ENCODE measurements at regions not wholly inside any gene's neighbourhood (a gene's known extent, or its start where the extent isn't known, plus 50 kb on each side); places are given as distances from the start of the nearest gene placed in this dataset.

DNA sequence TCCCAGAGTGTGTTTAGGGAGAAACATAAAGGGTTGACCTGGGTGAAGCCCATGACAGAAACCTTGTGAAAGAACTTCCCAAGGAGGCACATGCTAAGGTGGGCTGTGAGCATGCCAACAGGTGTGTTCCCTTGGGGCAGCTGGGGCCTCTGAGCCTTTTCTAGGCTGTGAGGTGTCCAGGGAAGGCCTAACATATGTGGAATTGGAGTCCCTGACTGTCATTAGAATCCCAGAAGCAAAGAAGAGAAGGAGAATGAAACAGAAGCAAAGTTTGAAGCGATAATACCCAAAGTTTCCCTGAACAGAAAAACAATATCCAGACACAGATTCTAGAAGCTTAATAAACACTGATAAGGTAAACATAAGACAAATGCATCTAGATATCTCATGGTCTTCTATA is 143.3 kb downstream of the CD83 start:
- no peak for TF ChIP-seq CTCF (conservative IDR thresholded peaks at IDR 0.05)
- no peak for TF ChIP-seq EZH2 (IDR thresholded peaks at IDR 0.05; ENCODE audit: low read depth)
